ENCODE measurements at regions not wholly inside any gene's neighbourhood (a gene's known extent, or its start where the extent isn't known, plus 50 kb on each side); places are given as distances from the start of the nearest gene placed in this dataset.

DNA sequence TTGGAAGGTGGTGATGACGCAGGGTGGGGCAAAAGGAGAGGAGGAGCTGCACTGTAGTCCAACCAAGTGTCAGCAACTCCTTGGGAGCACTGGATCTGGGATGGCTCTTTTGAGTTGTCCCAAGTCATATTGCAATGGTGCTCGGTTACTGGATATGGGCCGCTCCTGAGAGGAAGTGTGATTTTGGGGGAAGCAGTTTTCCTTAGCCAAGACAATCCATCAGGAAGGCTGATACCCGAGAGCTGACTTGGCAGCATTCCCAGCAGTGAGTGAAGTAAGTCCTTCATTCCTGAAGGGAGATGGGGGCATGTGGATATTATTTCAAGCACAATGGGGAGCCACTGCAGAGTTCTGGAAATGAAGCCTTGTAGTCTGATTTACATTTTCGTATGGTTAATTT lies 354.1 kb downstream of the RFPL4B start:
- no TSS peak for BruUV-seq (replicated peaks)
- TF ChIP-seq GATA2 (IDR thresholded peaks at IDR 0.05; ENCODE audit: insufficient read depth, insufficient read length, low read depth, low read length) (no peak), MYC (IDR thresholded peaks at IDR 0.05; ENCODE audit: low read depth, low read length) (no peak), EZH2 (IDR thresholded peaks at IDR 0.05; ENCODE audit: borderline replicate concordance, low read depth, low read length, severe bottlenecking) (no peak), POLR2AphosphoS5 (IDR thresholded peaks at IDR 0.05; ENCODE audit: insufficient read depth, low read depth, low read length) (no peak), POLR2A (IDR thresholded peaks at IDR 0.05; ENCODE audit: low read depth, low read length) (no peak), JUN (IDR thresholded peaks at IDR 0.05; ENCODE audit: borderline replicate concordance, insufficient read depth, insufficient read length, low read depth) (no peak), CTCF (IDR thresholded peaks at IDR 0.05; ENCODE audit: extremely low read depth in 1 of 2, insufficient read depth in 1 of 2, low read depth in 1 of 2, low read length in 2 of 2) (no peak), FOS (IDR thresholded peaks at IDR 0.05; ENCODE audit: borderline replicate concordance, insufficient read depth, low read length) (no peak)
- TF ChIP-seq, protein P1, sequence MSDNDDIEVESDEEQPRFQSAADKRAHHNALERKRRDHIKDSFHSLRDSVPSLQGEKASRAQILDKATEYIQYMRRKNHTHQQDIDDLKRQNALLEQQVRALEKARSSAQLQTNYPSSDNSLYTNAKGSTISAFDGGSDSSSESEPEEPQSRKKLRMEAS (IDR thresholded peaks at IDR 0.05; ENCODE audit: insufficient read depth, insufficient read length), result no peak
- no peaks in the 10 kb centered on the region for H3K36me3 ChIP-seq (ENCODE audit: control insufficient read depth in 2 of 2, extremely low read depth in 1 of 2, insufficient read depth in 2 of 2, low read length in 2 of 2)
- FAIRE-seq, result no peak
- H3K9ac ChIP-seq (replicated peaks; ENCODE audit: extremely low read depth, insufficient read depth, low read length), result no peak overlapping the region
- H3K27me3 ChIP-seq (ENCODE audit: control insufficient read depth in 2 of 2, insufficient read depth in 2 of 2, low read length in 2 of 2), result no peaks in the 10 kb centered on the region
- no peaks in the 10 kb centered on the region for H4K20me1 ChIP-seq (replicated peaks; ENCODE audit: control insufficient read depth, extremely low read depth, insufficient read depth, low read length)
- CTCF ChIA-PET, result interaction anchor here (0.7 to 1.6 kb wide), 4 partner anchors 10 to 17 kb away, joined by 3 to 5 read pairs (median 4); no protein-coding TSS in a partner anchor
- H3K79me2 ChIP-seq (ENCODE audit: control insufficient read depth, insufficient read depth, low read length), result no peaks in the 10 kb centered on the region
- intact Hi-C loops (cut with micrococcal nuclease), result no loop called here
- H2AFZ ChIP-seq (ENCODE audit: low read depth, low read length), result no peak overlapping the region
- no peak overlapping the region for H3K27ac ChIP-seq (ENCODE audit: insufficient read depth, low read depth, low read length)
- no peak overlapping the region for H3K4me2 ChIP-seq (ENCODE audit: insufficient read depth, low read length)
- no peak overlapping the region for H3K4me3 ChIP-seq (replicated peaks in 1 of 3; ENCODE audit: insufficient read depth in 1 of 3, low read depth in 1 of 3, low read length in 3 of 3)
- POLR2A ChIA-PET, result no interaction called here
- peak; percentile 67 for DNase-seq (ENCODE audit: low read depth, low spot score)
- H3K9me3 ChIP-seq (replicated peaks; ENCODE audit: control insufficient read depth, insufficient read depth, low read length), result no peaks in the 10 kb centered on the region
- dilution Hi-C loops (cut with MboI; ENCODE audit: extremely low pct_ligation_motif_present, low sequenced_read_pairs), result no loop called here
- H3K4me1 ChIP-seq (ENCODE audit: control insufficient read depth, extremely low read depth, insufficient read depth, low read length), result peaks cover 5% of the 10 kb centered on the region
- H3K9me1 ChIP-seq (replicated peaks; ENCODE audit: control insufficient read depth, extremely low read depth, insufficient read depth, low read length), result no peaks in the 10 kb centered on the region

Data from endothelial cell of umbilical vein (primary cell).